ENCODE measurements at regions not wholly inside any gene's neighbourhood (a gene's known extent, or its start where the extent isn't known, plus 50 kb on each side); places are given as distances from the start of the nearest gene placed in this dataset.

- DNase-seq (ENCODE audit: low read depth, low spot score): no peak
- no TSS peak for BruUV-seq (replicated peaks)
- Histone ChIP-seq H3K79me2 (ENCODE audit: control insufficient read depth, insufficient read depth, low read length) (no peaks in the 10 kb centered on the region), H3K9me1 (replicated peaks; ENCODE audit: control insufficient read depth, extremely low read depth, insufficient read depth, low read length) (no peaks in the 10 kb centered on the region), H3K27ac (ENCODE audit: insufficient read depth, low read depth, low read length) (no peak overlapping the region), H3K4me2 (ENCODE audit: insufficient read depth, low read length) (no peak overlapping the region), H3K27me3 (ENCODE audit: control insufficient read depth in 2 of 2, insufficient read depth in 2 of 2, low read length in 2 of 2) (peaks cover 10 to 15% of the 10 kb centered on the region in 2 experiments), H2AFZ (ENCODE audit: low read depth, low read length) (no peak overlapping the region), H3K36me3 (ENCODE audit: control insufficient read depth in 2 of 2, extremely low read depth in 1 of 2, insufficient read depth in 2 of 2, low read length in 2 of 2) (no peaks in the 10 kb centered on the region), H3K4me1 (ENCODE audit: control insufficient read depth, extremely low read depth, insufficient read depth, low read length) (no peaks in the 10 kb centered on the region), H3K4me3 (replicated peaks in 1 of 3; ENCODE audit: insufficient read depth in 1 of 3, low read depth in 1 of 3, low read length in 3 of 3) (no peak overlapping the region), H4K20me1 (replicated peaks; ENCODE audit: control insufficient read depth, extremely low read depth, insufficient read depth, low read length) (no peaks in the 10 kb centered on the region), H3K9me3 (replicated peaks; ENCODE audit: control insufficient read depth, insufficient read depth, low read length) (no peaks in the 10 kb centered on the region), H3K9ac (replicated peaks; ENCODE audit: extremely low read depth, insufficient read depth, low read length) (no peak overlapping the region)
- TF ChIP-seq MAX (IDR thresholded peaks at IDR 0.05; ENCODE audit: insufficient read depth, insufficient read length): no peak
- no peak for TF ChIP-seq CTCF (IDR thresholded peaks at IDR 0.05; ENCODE audit: extremely low read depth in 1 of 2, insufficient read depth in 1 of 2, low read depth in 1 of 2, low read length in 2 of 2)
- no peak for TF ChIP-seq POLR2AphosphoS5 (IDR thresholded peaks at IDR 0.05; ENCODE audit: insufficient read depth, low read depth, low read length)
- TF ChIP-seq JUN (IDR thresholded peaks at IDR 0.05; ENCODE audit: borderline replicate concordance, insufficient read depth, insufficient read length, low read depth): no peak
- TF ChIP-seq POLR2A (IDR thresholded peaks at IDR 0.05; ENCODE audit: low read depth, low read length): no peak
- TF ChIP-seq EZH2 (IDR thresholded peaks at IDR 0.05; ENCODE audit: borderline replicate concordance, low read depth, low read length, severe bottlenecking): no peak
- no peak for TF ChIP-seq FOS (IDR thresholded peaks at IDR 0.05; ENCODE audit: borderline replicate concordance, insufficient read depth, low read length)
- POLR2A ChIA-PET: no interaction called here
- no peak for FAIRE-seq
- intact Hi-C loops (cut with micrococcal nuclease) (no loop called here), dilution Hi-C loops (cut with MboI; ENCODE audit: extremely low pct_ligation_motif_present, low sequenced_read_pairs) (no loop called here)
- CTCF ChIA-PET: interaction anchor here (1.2 to 1.8 kb wide), 2 partner anchors 9 kb away, joined by 5 to 9 read pairs; no protein-coding TSS in a partner anchor
Measured at GRCh38 chr12:125193376-125194152, 128.3 kb downstream of the AACS start.

All from endothelial cell of umbilical vein (primary cell).